Panc1 (cell line): ENCODE measurements at regions not wholly inside any gene's neighbourhood (a gene's known extent, or its start where the extent isn't known, plus 50 kb on each side); places are given as distances from the start of the nearest gene placed in this dataset.

ENCODE experiments used
- ATAC-seq: fragments of 200-7000 bp; cut with Tn5 transposase; 2 replicates; pipeline ENCODE4 v1.9.1; 2020; ENCODE audit warnings: mild to moderate bottlenecking, moderate library complexity
- BruUV-seq: library from RNA; stranded (reverse); fragments of 400-500 nt; replicated peaks from 2 replicates; lab custom pipeline; 2021; lab: Mats Ljungman, UMichigan
- CTCF ChIA-PET: fragments of 300-600 bp; sonication (Branson Sonifier 250); formaldehyde crosslinking; loops from one replicate; lab custom pipeline; 2022; ENCODE audit warnings: antibody characterized with exemption; lab: Charles Lee
- POLR2A ChIA-PET: fragments of 300-600 bp; sonication (Branson Sonifier 250); formaldehyde crosslinking; loops from one replicate; lab custom pipeline; 2022; ENCODE audit warnings: antibody characterized with exemption; lab: Charles Lee
- DNase-seq: peaks from one replicate; pipeline ENCODE4 v3.0.0-alpha.2; 2010; ENCODE audit warnings: low read depth, low spot score
- H3K27ac ChIP-seq: 2 replicates; pipeline ENCODE4 v1.5.1; 2011; ENCODE audit warnings: mild to moderate bottlenecking, low read length, inconsistent platforms
- H3K27me3 ChIP-seq: fragments of 200-500 bp; sonication (Bioruptor generic); 2 replicates; pipeline ENCODE4 v1.6.0; 2014; ENCODE audit warnings: low read length, inconsistent platforms; ENCODE audit not compliant: control insufficient read depth, insufficient read depth
- H3K36me3 ChIP-seq: fragments of 200-500 bp; sonication (Bioruptor generic); 2 replicates; pipeline ENCODE4 v1.5.1; 2014; ENCODE audit warnings: inconsistent platforms, mild to moderate bottlenecking, low read length, moderate library complexity; ENCODE audit not compliant: control insufficient read depth, insufficient read depth
- H3K4me1 ChIP-seq: 2 replicates; pipeline ENCODE4 v1.5.1; 2011; ENCODE audit warnings: inconsistent platforms, mild to moderate bottlenecking, low read length, moderate library complexity; ENCODE audit not compliant: control insufficient read depth, insufficient read depth
- H3K4me3 ChIP-seq, 2 experiments: 2 replicates each; pipeline ENCODE4 v1.5.1; 2011 to 2012; ENCODE audit warnings: low read depth in 2 of 2, low read length in 2 of 2, mild to moderate bottlenecking in 2 of 2, inconsistent platforms in 1 of 2, moderate library complexity in 1 of 2
- H3K9me3 ChIP-seq: fragments of 200-500 bp; sonication (Bioruptor generic); 2 replicates; pipeline ENCODE4 v1.5.1; 2014; ENCODE audit warnings: low read depth, mild to moderate bottlenecking, inconsistent platforms, low read length, moderate library complexity; ENCODE audit not compliant: control insufficient read depth, insufficient read depth
- CTCF ChIP-seq: fragments of 450-650 bp; IDR thresholded peaks from 2 replicates; pipeline ENCODE4 v1.5.1; 2017; ENCODE audit warnings: mild to moderate bottlenecking
- POLR2AphosphoS5 ChIP-seq: IDR thresholded peaks from 2 replicates; pipeline ENCODE4 v1.6.1; 2012; ENCODE audit warnings: mild to moderate bottlenecking, low read depth, low read length, moderate library complexity
- REST ChIP-seq, 2 experiments: IDR thresholded peaks; 2 replicates each; pipeline ENCODE4 v1.6.1; 2011 to 2012; ENCODE audit warnings: low read depth in 2 of 2, control low read depth in 1 of 2, low read length in 1 of 2, mild to moderate bottlenecking in 1 of 2, moderate library complexity in 1 of 2; ENCODE audit not compliant: insufficient read depth in 1 of 2
- SIN3A ChIP-seq: IDR thresholded peaks from 2 replicates; pipeline ENCODE4 v1.6.1; 2012; ENCODE audit warnings: low read depth, mild to moderate bottlenecking, low read length, moderate library complexity, borderline replicate concordance; ENCODE audit not compliant: insufficient read depth
- TCF7L2 ChIP-seq: IDR thresholded peaks from 2 replicates; pipeline ENCODE4 v1.6.1; 2011; ENCODE audit warnings: mild to moderate bottlenecking, low read depth, low read length, inconsistent platforms
- in situ Hi-C: cut with HindIII; loops from 2 replicates; pipeline ENCODE4 v1.10.0; 2016; ENCODE audit warnings: low sequenced_read_pairs, low pct_unique_long_range_greater_than_20kb
- intact Hi-C: fragments of 100-400 bp; cut with micrococcal nuclease; formaldehyde crosslinking; loops from one replicate; pipeline ENCODE4 v1.10.0; 2022; ENCODE audit not compliant: unreplicated experiment

- peak; percentile 6 for ATAC-seq
- BruUV-seq, result no TSS peak
Observed at GRCh38 chrX:40174854-40175510, 77.2 kb upstream of the BCOR start.

More at GRCh38 chrX:40174854-40175510, 77.2 kb upstream of the BCOR start:
- in situ Hi-C loops, result no loop called here
- Histone ChIP-seq H3K4me1 (peaks cover 9% of the 10 kb centered on the region), H3K9me3 (no peaks in the 10 kb centered on the region), H3K36me3 (no peaks in the 10 kb centered on the region), H3K27ac (peak overlapping the region; percentile 89), H3K27me3 (no peaks in the 10 kb centered on the region), H3K4me3 (peak overlapping the region; percentile 42 to 56)
- ChIA-PET CTCF (no interaction called here), POLR2A (no interaction called here)
- DNase-seq, result no peak
- TF ChIP-seq SIN3A (no peak), TCF7L2 (no peak), REST (IDR thresholded peaks at IDR 0.05; ENCODE audit: insufficient read depth in 1 of 2, low read depth in 2 of 2, low read length in 1 of 2) (no peak), POLR2AphosphoS5 (no peak; the same call in 1 of the 2 replicates), CTCF (no peak)
- intact Hi-C loops, result loop anchor here (5.0 to 10.0 kb wide), 2 partner anchors 83 to 90 kb away; no protein-coding TSS in a partner anchor
